ENCODE measurements at regions not wholly inside any gene's neighbourhood (a gene's known extent, or its start where the extent isn't known, plus 50 kb on each side); places are given as distances from the start of the nearest gene placed in this dataset.

- no peak for TF ChIP-seq ZNF691 (CRISPR knock-in tag; IDR thresholded peaks at IDR 0.05; ENCODE audit: borderline replicate concordance, low read depth)
- no peak for TF ChIP-seq ZNF558 (CRISPR knock-in tag; IDR thresholded peaks at IDR 0.05; ENCODE audit: borderline replicate concordance)
- TF ChIP-seq ZNF3 (CRISPR knock-in tag; IDR thresholded peaks at IDR 0.05) = no peak
- no peak for TF ChIP-seq MTA3 (CRISPR knock-in tag; IDR thresholded peaks at IDR 0.05)
- TF ChIP-seq ISX (CRISPR knock-in tag; conservative IDR thresholded peaks at IDR 0.05) = no peak
- no peak for TF ChIP-seq ERF (CRISPR knock-in tag; IDR thresholded peaks at IDR 0.05)
- TF ChIP-seq ZNF143 (CRISPR knock-in tag; IDR thresholded peaks at IDR 0.05) = no peak
- TF ChIP-seq KLF6 (CRISPR knock-in tag; IDR thresholded peaks at IDR 0.05) = no peak
- no peak for TF ChIP-seq KDM3A (CRISPR knock-in tag; IDR thresholded peaks at IDR 0.05; ENCODE audit: low read depth)
- TF ChIP-seq USF2 (IDR thresholded peaks at IDR 0.05; ENCODE audit: low read depth, low read length) = no peak
- no peak for TF ChIP-seq USF2 (CRISPR knock-in tag; IDR thresholded peaks at IDR 0.05; ENCODE audit: borderline replicate concordance)
- no peak for TF ChIP-seq ZNF460 (CRISPR knock-in tag; IDR thresholded peaks at IDR 0.05; ENCODE audit: borderline replicate concordance)
- TF ChIP-seq ZNF407 (CRISPR knock-in tag; IDR thresholded peaks at IDR 0.05; ENCODE audit: not compliant biosample characterization) = no peak
- TF ChIP-seq ZNF564 (CRISPR knock-in tag; IDR thresholded peaks at IDR 0.05) = no peak
Measured at GRCh38 chr14:98374136-98374535, 897.9 kb downstream of the BCL11B start.

Data from HepG2 (cell line).